K562 (cell line): ENCODE measurements at regions not wholly inside any gene's neighbourhood (a gene's known extent, or its start where the extent isn't known, plus 50 kb on each side); places are given as distances from the start of the nearest gene placed in this dataset.

ENCODE experiments used
- ATAC-seq: fragments of 200-7000 bp; cut with Tn5 transposase; 3 replicates; pipeline ENCODE4 v1.9.1; 2020; ENCODE audit warnings: moderate library complexity
- BruUV-seq: library from RNA; stranded (reverse); fragments of 400-500 nt; replicated peaks from 2 replicates; lab custom pipeline; 2021; lab: Mats Ljungman, UMichigan
- CTCF ChIA-PET: fragments of 300-600 bp; formaldehyde crosslinking; extraction: SDS; loops from one replicate; lab custom pipeline; 2021; ENCODE audit warnings: low intra/inter-chr PET ratio; lab: Yijun Ruan, JAX
- POLR2A ChIA-PET: fragments of 300-600, 350-650 bp; sonication (Branson Sonifier 250); formaldehyde crosslinking; extraction: SDS; loops from one replicate; lab custom pipeline; 2021; ENCODE audit warnings: antibody characterized with exemption, inconsistent platforms; lab: Yijun Ruan, JAX
- DNase-seq, 4 experiments: peaks; one replicate each; pipeline versions ENCODE4 v3.0.0 to v3.0.0-alpha.2; 2011 to 2018; ENCODE audit warnings: low spot score in 3 of 4, mixed read lengths in 3 of 4; ENCODE audit errors: extremely low read depth in 1 of 4
- FAIRE-seq: peaks from 2 replicates; lab custom pipeline; 2011; peaks lifted over from hg19 to GRCh38; lab: Jason Lieb, UNC
- H2AFZ ChIP-seq: 2 replicates; pipeline ENCODE4 v1.6.0; 2011; ENCODE audit warnings: low read depth, low read length, control low read depth, inconsistent platforms
- H3K27ac ChIP-seq: fragments of 200-600 bp; 3 replicates; pipeline ENCODE4 v1.8.0; 2011; ENCODE audit warnings: low read depth, mild to moderate bottlenecking, control low read depth, inconsistent platforms, low read length, moderate library complexity, mixed read lengths; ENCODE audit errors: extremely low read depth
- H3K27me3 ChIP-seq, 2 experiments: fragments of 300-600 bp in 1 of 2; 2 replicates in 1 of 2; 3 replicates in 1 of 2; pipeline versions ENCODE4 v1.6.0 to v1.8.0; 2011; ENCODE audit warnings: inconsistent platforms in 2 of 2, low read length in 2 of 2, mild to moderate bottlenecking in 1 of 2, mixed read lengths in 1 of 2, moderate library complexity in 1 of 2; ENCODE audit not compliant: control insufficient read depth in 2 of 2, insufficient read depth in 2 of 2
- H3K36me3 ChIP-seq: fragments of 300-600 bp; 3 replicates; pipeline ENCODE4 v1.8.0; 2011; ENCODE audit warnings: mild to moderate bottlenecking, low read length, inconsistent platforms; ENCODE audit not compliant: control insufficient read depth, insufficient read depth
- H3K4me1 ChIP-seq, 2 experiments: fragments of 200-600 bp in 1 of 2; replicated peaks in 1 of 2; 2 replicates in 1 of 2; 3 replicates in 1 of 2; pipeline versions ENCODE4 v1.5.1 to v1.8.0; 2011; ENCODE audit warnings: inconsistent platforms in 2 of 2, low read length in 2 of 2, mild to moderate bottlenecking in 1 of 2, mixed read lengths in 1 of 2, moderate library complexity in 1 of 2; ENCODE audit not compliant: control insufficient read depth in 2 of 2, insufficient read depth in 2 of 2
- H3K4me2 ChIP-seq: 2 replicates; pipeline ENCODE4 v1.6.1; 2011; ENCODE audit warnings: low read length, control low read depth, inconsistent platforms, mixed read lengths; ENCODE audit not compliant: insufficient read depth
- H3K4me3 ChIP-seq: fragments of 200-600 bp; sonication (generic), shearing (Covaris generic); 2 replicates; pipeline ENCODE4 v1.5.1; 2016; ENCODE audit warnings: control low read depth, inconsistent platforms
- H3K79me2 ChIP-seq: fragments of 200-600 bp; 3 replicates; pipeline ENCODE4 v1.8.0; 2011; ENCODE audit warnings: low read length, inconsistent platforms; ENCODE audit not compliant: control insufficient read depth, insufficient read depth
- H3K9ac ChIP-seq, 2 experiments: 2 replicates each; pipeline versions ENCODE4 v1.6.0 to v1.6.1; 2011; ENCODE audit warnings: low read depth in 2 of 2, low read length in 2 of 2, control low read depth in 1 of 2, inconsistent platforms in 1 of 2, mild to moderate bottlenecking in 1 of 2, mixed read lengths in 1 of 2; ENCODE audit not compliant: insufficient read depth in 1 of 2
- H3K9me1 ChIP-seq: one replicate; pipeline ENCODE4 v1.6.0; 2011; ENCODE audit warnings: inconsistent platforms, mild to moderate bottlenecking, low read length, moderate library complexity; ENCODE audit not compliant: control insufficient read depth, insufficient read depth
- H3K9me3 ChIP-seq: replicated peaks from 2 replicates; pipeline ENCODE4 v1.5.1; 2011; ENCODE audit warnings: low read depth, low read length, inconsistent platforms; ENCODE audit not compliant: control insufficient read depth, insufficient read depth
- H4K20me1 ChIP-seq: replicated peaks from 2 replicates; pipeline ENCODE4 v1.6.1; 2011; ENCODE audit warnings: low read length, inconsistent platforms, mixed read lengths; ENCODE audit not compliant: control insufficient read depth, insufficient read depth
- CREB3 ChIP-seq: fragments of 450-650 bp; conservative IDR thresholded peaks from 2 replicates; pipeline ENCODE4 v1.6.1; 2016; ENCODE audit warnings: missing genetic modification characterization, low read depth, mild to moderate bottlenecking, missing compliant biosample characterization, moderate library complexity
- HOXB6 ChIP-seq: fragments of 250-450 bp; sonication (Bioruptor Pico); IDR thresholded peaks from 2 replicates; pipeline ENCODE4 v1.5.1; 2022; ENCODE audit warnings: mild to moderate bottlenecking, borderline replicate concordance
- KAT8 ChIP-seq: fragments of 450-650 bp; IDR thresholded peaks from 2 replicates; pipeline ENCODE4 v1.6.1; 2016; ENCODE audit warnings: low read depth, mild to moderate bottlenecking
- KLF10 ChIP-seq: fragments of 250-450 bp; sonication (Bioruptor Pico); IDR thresholded peaks from 2 replicates; pipeline ENCODE4 v1.6.1; 2021; ENCODE audit warnings: matching md5 sums
- MAFG ChIP-seq: fragments of 450-650 bp; conservative IDR thresholded peaks from 2 replicates; pipeline ENCODE4 v1.6.1; 2016; ENCODE audit warnings: missing genetic modification characterization, missing compliant biosample characterization
- MCM5 ChIP-seq: fragments of 450-650 bp; IDR thresholded peaks from 2 replicates; pipeline ENCODE4 v1.6.1; 2016; ENCODE audit warnings: low read depth
- MECOM ChIP-seq: fragments of 250-450 bp; sonication (Bioruptor Pico); IDR thresholded peaks from 2 replicates; pipeline ENCODE4 v1.8.0; 2022; ENCODE audit warnings: inconsistent platforms
- NCOA2 ChIP-seq, 2 experiments: fragments of 450-650 bp; IDR thresholded peaks; 2 replicates each; pipeline ENCODE4 v1.6.1; 2018; ENCODE audit warnings: mild to moderate bottlenecking in 2 of 2, moderate library complexity in 1 of 2; ENCODE audit not compliant: partially characterized antibody in 2 of 2
- PHB ChIP-seq: fragments of 250-450 bp; sonication (Bioruptor Pico); IDR thresholded peaks from 2 replicates; pipeline ENCODE4 v1.5.0; 2021
- ZNF12 ChIP-seq: sonication (generic); formaldehyde crosslinking; IDR thresholded peaks from 2 replicates; pipeline ENCODE4 v1.4.0; 2020; ENCODE audit warnings: mild to moderate bottlenecking, missing genetic modification reagents
- ZNF583 ChIP-seq: fragments of 250-450 bp; sonication (Bioruptor Pico); IDR thresholded peaks from 2 replicates; pipeline ENCODE4 v1.4.0; 2020
- ZNF639 ChIP-seq, 2 experiments: fragments of 200-800 bp in 1 of 2; sonication (Bioruptor generic) in 1 of 2; sonication (generic) in 1 of 2; formaldehyde crosslinking in 1 of 2; IDR thresholded peaks in 1 of 2; conservative IDR thresholded peaks in 1 of 2; 2 replicates each; pipeline versions ENCODE4 v1.5.0 to v1.6.1; 2016 to 2020; ENCODE audit warnings: missing compliant biosample characterization in 1 of 2, missing genetic modification characterization in 1 of 2, missing genetic modification reagents in 1 of 2
- ZNF644 ChIP-seq: fragments of 200-800 bp; sonication (Bioruptor generic); IDR thresholded peaks from 2 replicates; pipeline ENCODE4 v1.6.1; 2016; ENCODE audit warnings: low read depth, missing genetic modification characterization, missing compliant biosample characterization
- ZSCAN29 ChIP-seq: fragments of 450-650 bp; IDR thresholded peaks from 2 replicates; pipeline ENCODE4 v1.6.1; 2017
- WGBS: fragments of 100-300 bp; shearing (Covaris generic); methylation state at CpG from one replicate; pipeline ENCODE4 v1.1.6; 2016; ENCODE audit warnings: low coverage, mixed read lengths; ENCODE audit not compliant: insufficient coverage; ENCODE audit errors: missing lambda C conversion rate; 5-methylcytosine and 5-hydroxymethylcytosine counted together
- in situ Hi-C: fragments of 300-500 bp; cut with MboI; formaldehyde crosslinking; loops from 4 replicates; pipeline ENCODE4 v1.15.0; 2018; ENCODE audit warnings: inconsistent platforms, mixed read lengths
- intact Hi-C: fragments of 100-400 bp; cut with micrococcal nuclease; formaldehyde crosslinking; loops from 2 replicates; pipeline ENCODE4 v1.14.2; 2022
- TF ChIP-seq, protein P1 (sequence below), 3 experiments: IDR thresholded peaks in 2 of 3; conservative IDR thresholded peaks in 1 of 3; 2 replicates each; pipeline ENCODE4 v1.5.1; 2011 to 2012; ENCODE audit warnings: low read length in 3 of 3, mild to moderate bottlenecking in 3 of 3, control low read depth in 2 of 3, improper control_type of control experiment in 1 of 3, inconsistent platforms in 1 of 3, low read depth in 1 of 3, mixed read lengths in 1 of 3, moderate library complexity in 1 of 3; ENCODE audit not compliant: insufficient read depth in 2 of 3
- TF ChIP-seq, protein P2 (sequence below): fragments of 250-450 bp; sonication (Bioruptor Pico); IDR thresholded peaks from 2 replicates; pipeline ENCODE4 v1.5.0; 2020; ENCODE audit warnings: mild to moderate bottlenecking, borderline replicate concordance

DNA sequence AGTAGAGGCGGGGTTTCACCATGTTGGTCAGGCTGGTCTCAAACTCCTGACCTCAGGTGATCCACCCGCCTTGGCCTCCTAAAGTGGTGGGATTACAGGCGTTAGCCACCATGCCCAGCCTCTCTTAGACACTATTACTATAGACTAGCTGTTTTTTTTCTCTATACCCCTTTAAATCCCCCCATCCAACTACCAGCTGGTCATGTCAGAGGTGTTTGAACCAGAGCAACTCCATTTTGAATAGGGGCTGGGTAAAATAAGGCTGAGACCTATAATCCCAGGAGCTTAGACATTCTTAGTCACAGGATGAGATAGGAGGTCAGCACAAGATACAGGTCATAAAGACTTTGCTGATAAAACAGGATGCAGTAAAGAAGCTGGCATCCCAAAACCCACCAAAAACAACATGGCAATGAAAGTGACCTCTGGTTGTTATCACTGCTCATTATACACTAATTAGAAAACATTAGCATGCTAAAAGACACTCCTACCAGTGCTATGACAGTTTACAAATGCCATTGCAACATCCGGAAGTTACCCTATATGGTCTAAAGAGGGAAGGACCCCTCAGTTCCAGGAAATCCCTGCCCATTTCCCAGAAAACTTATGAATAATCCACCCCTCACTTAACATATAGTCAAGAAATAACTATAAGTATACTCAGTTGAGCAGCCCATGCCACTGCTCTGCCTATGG is 57.8 kb upstream of the GPD1L start:
- BruUV-seq, result no TSS peak
- no peaks in the 10 kb centered on the region for H3K9me1 ChIP-seq
- no peak overlapping the region for H2AFZ ChIP-seq
- peak; percentile 78 for ATAC-seq
- 14% methylated on average over 4 of the region's 4 CpGs for WGBS
- DNase-seq, result peak; percentile 1 to 26 (median 3)
- no peak for FAIRE-seq
- peak overlapping the region; percentile 19; the same call in 1 of the 3 replicates for H3K27ac ChIP-seq
- intact Hi-C loops (no loop called here), in situ Hi-C loops (no loop called here)
- no peak overlapping the region for H3K9ac ChIP-seq
- H3K27me3 ChIP-seq, result no peaks in the 10 kb centered on the region
- POLR2A ChIA-PET, result no interaction called here
- no peaks in the 10 kb centered on the region for H3K79me2 ChIP-seq
- no peak overlapping the region for H3K4me3 ChIP-seq
- CTCF ChIA-PET, result no interaction called here
- H3K4me2 ChIP-seq, result no peak overlapping the region
- H3K4me1 ChIP-seq, result no peaks in the 10 kb centered on the region; a peak in 1 of 5 replicates
- peaks cover 2% of the 10 kb centered on the region for H3K9me3 ChIP-seq
- no peaks in the 10 kb centered on the region for H3K36me3 ChIP-seq
- no peaks in the 10 kb centered on the region for H4K20me1 ChIP-seq
- no peak for TF ChIP-seq MCM5
- TF ChIP-seq KLF10 (CRISPR knock-in tag), result no peak
- TF ChIP-seq CREB3 (tag), result peak; percentile 96
- TF ChIP-seq, protein P1, sequence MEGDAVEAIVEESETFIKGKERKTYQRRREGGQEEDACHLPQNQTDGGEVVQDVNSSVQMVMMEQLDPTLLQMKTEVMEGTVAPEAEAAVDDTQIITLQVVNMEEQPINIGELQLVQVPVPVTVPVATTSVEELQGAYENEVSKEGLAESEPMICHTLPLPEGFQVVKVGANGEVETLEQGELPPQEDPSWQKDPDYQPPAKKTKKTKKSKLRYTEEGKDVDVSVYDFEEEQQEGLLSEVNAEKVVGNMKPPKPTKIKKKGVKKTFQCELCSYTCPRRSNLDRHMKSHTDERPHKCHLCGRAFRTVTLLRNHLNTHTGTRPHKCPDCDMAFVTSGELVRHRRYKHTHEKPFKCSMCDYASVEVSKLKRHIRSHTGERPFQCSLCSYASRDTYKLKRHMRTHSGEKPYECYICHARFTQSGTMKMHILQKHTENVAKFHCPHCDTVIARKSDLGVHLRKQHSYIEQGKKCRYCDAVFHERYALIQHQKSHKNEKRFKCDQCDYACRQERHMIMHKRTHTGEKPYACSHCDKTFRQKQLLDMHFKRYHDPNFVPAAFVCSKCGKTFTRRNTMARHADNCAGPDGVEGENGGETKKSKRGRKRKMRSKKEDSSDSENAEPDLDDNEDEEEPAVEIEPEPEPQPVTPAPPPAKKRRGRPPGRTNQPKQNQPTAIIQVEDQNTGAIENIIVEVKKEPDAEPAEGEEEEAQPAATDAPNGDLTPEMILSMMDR (IDR thresholded peaks at IDR 0.05 in 2 of 3, conservative IDR thresholded peaks at IDR 0.05 in 1 of 3; ENCODE audit: insufficient read depth in 2 of 3, low read depth in 1 of 3, low read length in 3 of 3), result no peak
- TF ChIP-seq MECOM (CRISPR knock-in tag), result peak; percentile 95
- TF ChIP-seq NCOA2 (IDR thresholded peaks at IDR 0.05; ENCODE audit: partially characterized antibody in 2 of 2), result no peak
- peak; percentile 48 for TF ChIP-seq MAFG (tag)
- TF ChIP-seq ZSCAN29, result no peak
- TF ChIP-seq ZNF639 (CRISPR knock-in tag; conservative IDR thresholded peaks at IDR 0.05 in 1 of 2, IDR thresholded peaks at IDR 0.05 in 1 of 2), result peak in 1 of 2 experiments; percentile 89; a peak in 2 of 4 replicates
- TF ChIP-seq ZNF12, result no peak
- TF ChIP-seq, protein P2, sequence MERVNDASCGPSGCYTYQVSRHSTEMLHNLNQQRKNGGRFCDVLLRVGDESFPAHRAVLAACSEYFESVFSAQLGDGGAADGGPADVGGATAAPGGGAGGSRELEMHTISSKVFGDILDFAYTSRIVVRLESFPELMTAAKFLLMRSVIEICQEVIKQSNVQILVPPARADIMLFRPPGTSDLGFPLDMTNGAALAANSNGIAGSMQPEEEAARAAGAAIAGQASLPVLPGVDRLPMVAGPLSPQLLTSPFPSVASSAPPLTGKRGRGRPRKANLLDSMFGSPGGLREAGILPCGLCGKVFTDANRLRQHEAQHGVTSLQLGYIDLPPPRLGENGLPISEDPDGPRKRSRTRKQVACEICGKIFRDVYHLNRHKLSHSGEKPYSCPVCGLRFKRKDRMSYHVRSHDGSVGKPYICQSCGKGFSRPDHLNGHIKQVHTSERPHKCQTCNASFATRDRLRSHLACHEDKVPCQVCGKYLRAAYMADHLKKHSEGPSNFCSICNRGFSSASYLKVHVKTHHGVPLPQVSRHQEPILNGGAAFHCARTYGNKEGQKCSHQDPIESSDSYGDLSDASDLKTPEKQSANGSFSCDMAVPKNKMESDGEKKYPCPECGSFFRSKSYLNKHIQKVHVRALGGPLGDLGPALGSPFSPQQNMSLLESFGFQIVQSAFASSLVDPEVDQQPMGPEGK (CRISPR knock-in tag), result peak; percentile 89; the same call in 1 of the 2 replicates
- no peak for TF ChIP-seq KAT8
- TF ChIP-seq HOXB6 (CRISPR knock-in tag), result peak; percentile 90; the same call in 1 of the 2 replicates
- TF ChIP-seq ZNF583, result peak; percentile 97
- TF ChIP-seq PHB (CRISPR knock-in tag), result 0 out of 2 replicates have a peak, but pooled peaks have one; percentile 57
- TF ChIP-seq ZNF644 (tag), result peak; percentile 79; the same call in 1 of the 2 replicates
